ENCODE measurements at regions not wholly inside any gene's neighbourhood (a gene's known extent, or its start where the extent isn't known, plus 50 kb on each side); places are given as distances from the start of the nearest gene placed in this dataset.

- TF ChIP-seq CTCF (conservative IDR thresholded peaks at IDR 0.05; ENCODE audit: control insufficient read depth, insufficient read depth, low read depth, low read length): no peak
- DNase-seq (ENCODE audit: low read depth): no peak
- no peak overlapping the region for H3K4me3 ChIP-seq (ENCODE audit: control insufficient read depth, low read depth, low read length)
Measured at GRCh38 chr5:102594192-102594591, 95.4 kb upstream of the SLCO6A1 start.

GRCh38 chr5:102595332-102595731 lies 96.5 kb upstream of the SLCO6A1 start:
- no peak for DNase-seq (ENCODE audit: low read depth)
- no peak for TF ChIP-seq CTCF (conservative IDR thresholded peaks at IDR 0.05; ENCODE audit: control insufficient read depth, insufficient read depth, low read depth, low read length)
- no peak overlapping the region for H3K4me3 ChIP-seq (ENCODE audit: control insufficient read depth, low read depth, low read length)

- no peak for DNase-seq (ENCODE audit: low read depth)
- H3K4me3 ChIP-seq (ENCODE audit: control insufficient read depth, low read depth, low read length): no peak overlapping the region
- no peak for TF ChIP-seq CTCF (conservative IDR thresholded peaks at IDR 0.05; ENCODE audit: control insufficient read depth, insufficient read depth, low read depth, low read length)
Measured at GRCh38 chr5:102596113-102596512, 97.3 kb upstream of the SLCO6A1 start.

- DNase-seq (ENCODE audit: low read depth): no peak
- no peak overlapping the region for H3K4me3 ChIP-seq (ENCODE audit: control insufficient read depth, low read depth, low read length)
- TF ChIP-seq CTCF (conservative IDR thresholded peaks at IDR 0.05; ENCODE audit: control insufficient read depth, insufficient read depth, low read depth, low read length): no peak
Measured at GRCh38 chr5:102596951-102597350, 98.2 kb upstream of the SLCO6A1 start.

GRCh38 chr5:102599289-102599688 lies 100.5 kb upstream of the SLCO6A1 start:
- DNase-seq (ENCODE audit: low read depth): no peak
- no peak overlapping the region for H3K4me3 ChIP-seq (ENCODE audit: control insufficient read depth, low read depth, low read length)
- TF ChIP-seq CTCF (conservative IDR thresholded peaks at IDR 0.05; ENCODE audit: control insufficient read depth, insufficient read depth, low read depth, low read length): no peak

- no peak overlapping the region for H3K4me3 ChIP-seq (ENCODE audit: control insufficient read depth, low read depth, low read length)
- peak; percentile 74 for DNase-seq (ENCODE audit: low read depth)
- TF ChIP-seq CTCF (conservative IDR thresholded peaks at IDR 0.05; ENCODE audit: control insufficient read depth, insufficient read depth, low read depth, low read length): no peak
Measured at GRCh38 chr5:102600964-102601363, 102.2 kb upstream of the SLCO6A1 start.

- no peak overlapping the region for H3K4me3 ChIP-seq (ENCODE audit: control insufficient read depth, low read depth, low read length)
- DNase-seq (ENCODE audit: low read depth): no peak
- no peak for TF ChIP-seq CTCF (conservative IDR thresholded peaks at IDR 0.05; ENCODE audit: control insufficient read depth, insufficient read depth, low read depth, low read length)
Measured at GRCh38 chr5:102603670-102604069, 104.9 kb upstream of the SLCO6A1 start.
